ENCODE measurements at regions not wholly inside any gene's neighbourhood (a gene's known extent, or its start where the extent isn't known, plus 50 kb on each side); places are given as distances from the start of the nearest gene placed in this dataset.
"Not testable (repeated sequence)": the region's sequence is repeated elsewhere in the genome, so short reads cannot be mapped to it uniquely, and the experiment has no call there.

DNA sequence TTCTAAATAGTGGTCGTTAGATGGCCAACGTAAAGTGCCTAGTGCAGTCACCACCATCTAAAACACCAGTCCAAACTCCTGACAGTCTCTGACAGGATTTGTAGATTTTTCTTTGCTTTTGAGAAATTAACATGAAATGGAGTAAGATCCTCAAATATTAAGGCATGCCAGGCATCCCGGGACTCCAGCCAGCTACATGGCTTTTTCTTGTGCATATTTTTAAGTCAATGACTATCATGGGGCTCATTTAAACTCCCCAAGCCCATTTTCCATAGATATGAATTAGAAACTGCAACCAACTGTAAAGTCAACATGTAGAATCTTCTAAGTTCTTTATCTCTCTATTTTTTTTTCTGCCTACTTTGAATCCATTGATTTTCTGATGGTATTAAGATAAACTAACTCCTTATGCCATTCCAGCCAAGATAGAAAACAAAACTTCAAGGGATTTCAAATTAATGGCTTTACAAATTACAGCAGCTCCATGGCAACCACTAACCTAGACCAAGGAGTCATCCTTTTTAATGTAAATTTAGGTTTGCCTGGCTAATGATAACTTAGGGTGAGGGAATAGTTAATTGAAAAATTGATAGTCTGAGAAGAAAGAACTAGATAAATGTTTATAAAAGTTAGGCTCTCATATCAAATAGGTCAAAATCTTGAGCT lies 764.1 kb upstream of the NXPH2 start:
- Histone ChIP-seq H2AFZ (ENCODE audit: low read length) (no peak overlapping the region), H3T11ph (ENCODE audit: low read length) (no peak overlapping the region), H3K27ac (ENCODE audit: insufficient read length, low read depth, low read length) (no peak overlapping the region), H2BK15ac (ENCODE audit: low read depth, low read length) (no peak overlapping the region), H3K9me3 (ENCODE audit: control insufficient read depth, low read depth, low read length) (no peaks in the 10 kb centered on the region), H3K79me1 (ENCODE audit: insufficient read depth, low read depth, low read length, poor library complexity, severe bottlenecking) (no peaks in the 10 kb centered on the region), H2BK5ac (ENCODE audit: insufficient read length, low read length) (no peak overlapping the region), H3K4me2 (ENCODE audit: insufficient read depth, insufficient read length, low read length) (no peak overlapping the region), H4K5ac (ENCODE audit: insufficient read length, low read depth, low read length) (no peak overlapping the region), H2AK5ac (ENCODE audit: insufficient read length, low read length) (no peak overlapping the region), H3K56ac (ENCODE audit: insufficient read length, low read depth, low read length) (no peak overlapping the region), H4K8ac (replicated peaks; ENCODE audit: insufficient read length, low read depth, low read length) (no peak overlapping the region), H2BK20ac (ENCODE audit: low read depth, low read length, poor library complexity, severe bottlenecking) (no peak overlapping the region), H4K20me1 (ENCODE audit: control insufficient read depth, insufficient read depth, insufficient read length) (no peaks in the 10 kb centered on the region), H3K23me2 (ENCODE audit: insufficient read length, low read depth, low read length, poor library complexity, severe bottlenecking) (no peaks in the 10 kb centered on the region), H4K91ac (ENCODE audit: insufficient read length, low read depth, low read length) (no peak overlapping the region), H3K23ac (ENCODE audit: insufficient read length, low read depth, low read length) (no peak overlapping the region), H3K27me3 (ENCODE audit: insufficient read depth, low read length) (no peaks in the 10 kb centered on the region), H2BK12ac (ENCODE audit: insufficient read length, low read depth, low read length) (no peak overlapping the region), H3K14ac (ENCODE audit: insufficient read depth, low read length) (no peak overlapping the region), H3K9ac (ENCODE audit: extremely low read depth, insufficient read length, low read length) (no peak overlapping the region), H3K4me1 (ENCODE audit: insufficient read depth, low read length) (peaks cover 3% of the 10 kb centered on the region; the same call in 1 of the 2 replicates), H3K79me2 (ENCODE audit: insufficient read depth, low read length) (no peaks in the 10 kb centered on the region), H2BK120ac (ENCODE audit: low read depth, low read length, poor library complexity, severe bottlenecking) (no peak overlapping the region), H3K4ac (ENCODE audit: low read depth, low read length) (no peak overlapping the region), H3K18ac (ENCODE audit: insufficient read length, low read depth, low read length) (no peak overlapping the region)
- Mint-ChIP-seq H3K4me1 (peaks cover 12 to 13% of the 10 kb centered on the region in 2 experiments), H3K27ac (peak overlapping the region in 1 of 3 experiments; percentile 45; a peak in 1 of 7 replicates), H3K27me3 (ENCODE audit: low read depth) (no peaks in the 10 kb centered on the region), H3K36me3 (ENCODE audit: insufficient read depth in 1 of 3, low read depth in 3 of 3) (peaks cover 4 to 22% (median 8%) of the 10 kb centered on the region in 3 experiments; a peak in 6 of 7 replicates), H3K4me3 (no peak overlapping the region), H3K9me3 (peaks cover 12 to 13% of the 10 kb centered on the region in 2 experiments)
- TF ChIP-seq, protein P1, sequence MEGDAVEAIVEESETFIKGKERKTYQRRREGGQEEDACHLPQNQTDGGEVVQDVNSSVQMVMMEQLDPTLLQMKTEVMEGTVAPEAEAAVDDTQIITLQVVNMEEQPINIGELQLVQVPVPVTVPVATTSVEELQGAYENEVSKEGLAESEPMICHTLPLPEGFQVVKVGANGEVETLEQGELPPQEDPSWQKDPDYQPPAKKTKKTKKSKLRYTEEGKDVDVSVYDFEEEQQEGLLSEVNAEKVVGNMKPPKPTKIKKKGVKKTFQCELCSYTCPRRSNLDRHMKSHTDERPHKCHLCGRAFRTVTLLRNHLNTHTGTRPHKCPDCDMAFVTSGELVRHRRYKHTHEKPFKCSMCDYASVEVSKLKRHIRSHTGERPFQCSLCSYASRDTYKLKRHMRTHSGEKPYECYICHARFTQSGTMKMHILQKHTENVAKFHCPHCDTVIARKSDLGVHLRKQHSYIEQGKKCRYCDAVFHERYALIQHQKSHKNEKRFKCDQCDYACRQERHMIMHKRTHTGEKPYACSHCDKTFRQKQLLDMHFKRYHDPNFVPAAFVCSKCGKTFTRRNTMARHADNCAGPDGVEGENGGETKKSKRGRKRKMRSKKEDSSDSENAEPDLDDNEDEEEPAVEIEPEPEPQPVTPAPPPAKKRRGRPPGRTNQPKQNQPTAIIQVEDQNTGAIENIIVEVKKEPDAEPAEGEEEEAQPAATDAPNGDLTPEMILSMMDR (conservative IDR thresholded peaks at IDR 0.05), result no peak
- DNase-seq, result no peak
- no CpG with 5 or more reads among the region's 3 CpGs for WGBS (ENCODE audit: extremely low coverage, insufficient read length, low lambda C conversion rate)

DNA sequence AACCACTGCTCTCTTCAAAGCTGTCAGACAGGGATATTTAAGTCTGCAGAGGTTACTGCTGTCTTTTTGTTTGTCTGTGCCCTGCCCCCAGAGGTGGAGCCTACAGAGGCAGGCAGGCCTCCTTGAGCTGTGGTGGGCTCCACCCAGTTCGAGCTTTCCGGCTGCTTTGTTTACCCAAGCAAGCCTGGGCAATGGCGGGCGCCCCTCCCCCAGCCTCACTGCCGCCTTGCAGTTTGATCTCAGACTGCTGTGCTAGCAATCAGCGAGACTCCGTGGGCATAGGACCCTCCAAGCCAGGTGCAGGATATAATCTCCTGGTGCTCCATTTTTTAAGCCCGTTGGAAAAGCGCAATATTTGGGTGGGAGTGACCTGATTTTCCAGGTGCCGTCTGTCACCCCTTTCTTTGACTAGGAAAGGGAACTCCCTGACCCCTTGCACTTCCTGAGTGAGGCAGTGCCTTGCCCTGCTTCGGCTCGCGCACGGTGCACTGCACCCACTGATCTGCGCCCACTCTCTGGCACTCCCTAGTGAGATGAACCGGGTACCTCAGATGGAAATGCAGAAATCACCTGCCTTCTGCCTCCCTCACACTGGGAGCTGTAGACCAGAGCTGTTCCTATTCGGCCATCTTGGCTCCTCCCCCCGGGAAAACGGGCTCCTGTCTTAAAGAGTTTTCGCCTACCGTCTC lies 758.3 kb upstream of the NXPH2 start:
- H2BK20ac ChIP-seq (ENCODE audit: low read depth, low read length, poor library complexity, severe bottlenecking); H2AFZ ChIP-seq (ENCODE audit: low read length); H2BK15ac ChIP-seq (ENCODE audit: low read depth, low read length); H3K14ac ChIP-seq (ENCODE audit: insufficient read depth, low read length); H3K23me2 ChIP-seq (ENCODE audit: insufficient read length, low read depth, low read length, poor library complexity, severe bottlenecking); H3T11ph ChIP-seq (ENCODE audit: low read length); H3K79me1 ChIP-seq (ENCODE audit: insufficient read depth, low read depth, low read length, poor library complexity, severe bottlenecking); H4K5ac ChIP-seq (ENCODE audit: insufficient read length, low read depth, low read length); H3K4me3 Mint-ChIP-seq; H2AK5ac ChIP-seq (ENCODE audit: insufficient read length, low read length); H3K27me3 ChIP-seq (ENCODE audit: insufficient read depth, low read length); H3K4me2 ChIP-seq (ENCODE audit: insufficient read depth, insufficient read length, low read length); H3K56ac ChIP-seq (ENCODE audit: insufficient read length, low read depth, low read length); H3K79me2 ChIP-seq (ENCODE audit: insufficient read depth, low read length); H3K9me3 ChIP-seq (ENCODE audit: control insufficient read depth, low read depth, low read length); H3K18ac ChIP-seq (ENCODE audit: insufficient read length, low read depth, low read length); H2BK12ac ChIP-seq (ENCODE audit: insufficient read length, low read depth, low read length); H2BK5ac ChIP-seq (ENCODE audit: insufficient read length, low read length); H4K8ac ChIP-seq (replicated peaks; ENCODE audit: insufficient read length, low read depth, low read length); H3K4me1 Mint-ChIP-seq; H3K9ac ChIP-seq (ENCODE audit: extremely low read depth, insufficient read length, low read length); H3K4me1 ChIP-seq (ENCODE audit: insufficient read depth, low read length); H4K20me1 ChIP-seq (ENCODE audit: control insufficient read depth, insufficient read depth, insufficient read length); H3K27me3 Mint-ChIP-seq (ENCODE audit: low read depth); H3K4ac ChIP-seq (ENCODE audit: low read depth, low read length); H4K91ac ChIP-seq (ENCODE audit: insufficient read length, low read depth, low read length); H3K27ac Mint-ChIP-seq; H3K27ac ChIP-seq (ENCODE audit: insufficient read length, low read depth, low read length); H3K23ac ChIP-seq (ENCODE audit: insufficient read length, low read depth, low read length); H2BK120ac ChIP-seq (ENCODE audit: low read depth, low read length, poor library complexity, severe bottlenecking); DNase-seq: not testable (repeated sequence)
- WGBS (ENCODE audit: extremely low coverage, insufficient read length, low lambda C conversion rate), result no CpG with 5 or more reads among the region's 21 CpGs
- Mint-ChIP-seq H3K36me3 (ENCODE audit: insufficient read depth in 1 of 3, low read depth in 3 of 3) (peaks cover 6 to 22% (median 16%) of the 10 kb centered on the region in 3 experiments; a peak in 5 of 7 replicates), H3K9me3 (peaks cover 11 to 19% of the 10 kb centered on the region in 2 experiments)
